GM23338 (cell line): ENCODE measurements at regions not wholly inside any gene's neighbourhood (a gene's known extent, or its start where the extent isn't known, plus 50 kb on each side); places are given as distances from the start of the nearest gene placed in this dataset.

Experiments used
- ATAC-seq: fragments of 200-7000 bp; cut with Tn5 transposase; 3 replicates; pipeline ENCODE4 v1.9.1; 2020
- DNase-seq: peaks from one replicate; pipeline ENCODE4 v3.0.0-alpha.2; 2015; ENCODE audit warnings: low spot score
- H2AFZ ChIP-seq: fragments of 200-600 bp; sonication (generic); 2 replicates; pipeline ENCODE4 v1.8.0; 2016; ENCODE audit warnings: antibody characterized with exemption, mild to moderate bottlenecking, moderate library complexity
- H3F3A ChIP-seq: fragments of 200-600 bp; sonication (generic); replicated peaks from 2 replicates; pipeline ENCODE4 v1.8.0; 2017; ENCODE audit warnings: antibody characterized with exemption, mixed run types, low read depth
- H3K27ac ChIP-seq: fragments of 200-600 bp; sonication (generic); 2 replicates; pipeline ENCODE4 v1.6.1; 2016; ENCODE audit warnings: low read depth
- H3K27me3 ChIP-seq: fragments of 200-600 bp; sonication (generic); 2 replicates; pipeline ENCODE4 v1.8.0; 2016; ENCODE audit warnings: mild to moderate bottlenecking, mixed run types, moderate library complexity; ENCODE audit not compliant: insufficient read depth
- H3K36me3 ChIP-seq: fragments of 200-600 bp; sonication (generic); 2 replicates; pipeline ENCODE4 v1.8.0; 2016; ENCODE audit warnings: mild to moderate bottlenecking; ENCODE audit not compliant: insufficient read depth
- H3K4me1 ChIP-seq: fragments of 200-600 bp; sonication (generic); 2 replicates; pipeline ENCODE4 v1.8.0; 2016; ENCODE audit warnings: mild to moderate bottlenecking, moderate library complexity; ENCODE audit not compliant: insufficient read depth
- H3K4me2 ChIP-seq: fragments of 200-600 bp; sonication (generic); 2 replicates; pipeline ENCODE4 v1.7.1; 2017; ENCODE audit warnings: mixed run types
- H3K4me3 ChIP-seq: fragments of 200-600 bp; sonication (generic); 2 replicates; pipeline ENCODE4 v1.6.1; 2016; ENCODE audit warnings: mixed run types
- H3K79me2 ChIP-seq: fragments of 200-600 bp; sonication (generic); replicated peaks from 2 replicates; pipeline ENCODE4 v1.8.0; 2017; ENCODE audit warnings: mild to moderate bottlenecking; ENCODE audit not compliant: insufficient read depth
- H3K9me2 ChIP-seq: fragments of 200-600 bp; sonication (generic); 2 replicates; pipeline ENCODE4 v1.8.0; 2017; ENCODE audit not compliant: insufficient read depth
- H4K20me1 ChIP-seq: fragments of 200-600 bp; sonication (generic); replicated peaks from 2 replicates; pipeline ENCODE4 v1.8.0; 2017; ENCODE audit warnings: mild to moderate bottlenecking; ENCODE audit not compliant: insufficient read depth
- H3K27ac Mint-ChIP-seq: 2 replicates; pipeline ENCODE4 v1.8.0; 2020; ENCODE audit warnings: inconsistent platforms, mild to moderate bottlenecking, moderate library complexity, mixed read lengths
- H3K27me3 Mint-ChIP-seq: 3 replicates; pipeline ENCODE4 v1.8.0; 2022; ENCODE audit warnings: low read depth, mild to moderate bottlenecking, moderate library complexity, mixed read lengths, inconsistent platforms; ENCODE audit not compliant: insufficient read depth, poor library complexity
- H3K36me3 Mint-ChIP-seq: 3 replicates; pipeline ENCODE4 v1.8.0; 2021; ENCODE audit warnings: low read depth, mild to moderate bottlenecking, inconsistent platforms, moderate library complexity, mixed read lengths
- H3K4me1 Mint-ChIP-seq: 3 replicates; pipeline ENCODE4 v1.8.0; 2020; ENCODE audit warnings: mild to moderate bottlenecking, inconsistent platforms, mixed read lengths
- H3K4me3 Mint-ChIP-seq: 3 replicates; pipeline ENCODE4 v1.8.0; 2021; ENCODE audit warnings: moderate library complexity, mild to moderate bottlenecking, inconsistent platforms, mixed read lengths
- H3K9me3 Mint-ChIP-seq: 3 replicates; pipeline ENCODE4 v1.8.0; 2020; ENCODE audit warnings: moderate library complexity, mild to moderate bottlenecking, inconsistent platforms, mixed read lengths
- CREB1 ChIP-seq: fragments of 250-450 bp; sonication (Bioruptor Pico); IDR thresholded peaks from 2 replicates; pipeline ENCODE4 v1.5.0; 2020; ENCODE audit warnings: low read depth, mild to moderate bottlenecking, moderate library complexity
- ETS1 ChIP-seq: IDR thresholded peaks from 2 replicates; pipeline ENCODE4 v1.6.1; 2016; ENCODE audit warnings: antibody characterized with exemption
- EZH2 ChIP-seq: fragments of 200-600 bp; sonication (generic); IDR thresholded peaks from one replicate; pipeline ENCODE4 v1.8.0; 2017; ENCODE audit warnings: antibody characterized with exemption, mild to moderate bottlenecking, low read depth; ENCODE audit not compliant: unreplicated experiment
- EZH2phosphoT487 ChIP-seq: fragments of 200-600 bp; sonication (generic); IDR thresholded peaks from one replicate; pipeline ENCODE4 v1.8.1; 2018; ENCODE audit warnings: antibody characterized with exemption; ENCODE audit not compliant: unreplicated experiment
- JUNB ChIP-seq: IDR thresholded peaks from one replicate; pipeline ENCODE4 v1.6.1; 2016; ENCODE audit warnings: antibody characterized with exemption; ENCODE audit not compliant: unreplicated experiment
- NANOG ChIP-seq: IDR thresholded peaks from 2 replicates; pipeline ENCODE4 v1.6.1; 2016; ENCODE audit warnings: antibody characterized with exemption, borderline replicate concordance
- POLR2AphosphoS5 ChIP-seq: IDR thresholded peaks from 2 replicates; pipeline ENCODE4 v1.6.1; 2016; ENCODE audit warnings: antibody characterized with exemption, low read depth
- REST ChIP-seq: IDR thresholded peaks from one replicate; pipeline ENCODE4 v1.6.1; 2018; ENCODE audit warnings: antibody characterized with exemption; ENCODE audit not compliant: unreplicated experiment
- STAT1 ChIP-seq: IDR thresholded peaks from one replicate; pipeline ENCODE4 v1.6.1; 2016; ENCODE audit warnings: antibody characterized with exemption; ENCODE audit not compliant: unreplicated experiment
- ZNF114 ChIP-seq: fragments of 250-450 bp; sonication (Bioruptor Pico); IDR thresholded peaks from 2 replicates; pipeline ENCODE4 v1.5.0; 2020; ENCODE audit warnings: mild to moderate bottlenecking, moderate library complexity
- ZNF462 ChIP-seq: fragments of 250-450 bp; sonication (Bioruptor Pico); IDR thresholded peaks from 2 replicates; pipeline ENCODE4 v1.5.0; 2020; ENCODE audit warnings: mild to moderate bottlenecking, moderate library complexity

- no peak for TF ChIP-seq ETS1
- no peak for TF ChIP-seq POLR2AphosphoS5
- TF ChIP-seq STAT1 = no peak
- no peak for TF ChIP-seq EZH2phosphoT487
- TF ChIP-seq NANOG = no peak
These were observed 293.3 kb downstream of the METTL15 start (continued) for GRCh38 chr11:28401446-28401845.

GRCh38 chr11:28400331-28401100, 292.3 kb downstream of the METTL15 start:
- no peak for DNase-seq
- H3K4me1 Mint-ChIP-seq = no peaks in the 10 kb centered on the region
- no peaks in the 10 kb centered on the region for H3K9me3 Mint-ChIP-seq
- Histone ChIP-seq H4K20me1 (no peaks in the 10 kb centered on the region), H3K27ac (no peak overlapping the region), H2AFZ (no peak overlapping the region), H3K4me3 (no peak overlapping the region), H3K4me1 (no peaks in the 10 kb centered on the region), H3K79me2 (no peaks in the 10 kb centered on the region), H3K27me3 (no peaks in the 10 kb centered on the region), H3K4me2 (no peak overlapping the region), H3F3A (no peaks in the 10 kb centered on the region), H3K9me2 (no peaks in the 10 kb centered on the region), H3K36me3 (no peaks in the 10 kb centered on the region)
- no peak overlapping the region for H3K27ac Mint-ChIP-seq
- no peak for ATAC-seq
- TF ChIP-seq NANOG (no peak), JUNB (no peak), EZH2 (no peak), CREB1 (CRISPR knock-in tag) (no peak), REST (no peak), EZH2phosphoT487 (no peak), ZNF114 (CRISPR knock-in tag) (no peak), POLR2AphosphoS5 (no peak), ZNF462 (CRISPR knock-in tag) (no peak)
- no peaks in the 10 kb centered on the region for H3K36me3 Mint-ChIP-seq
- H3K27me3 Mint-ChIP-seq = peaks cover 2% of the 10 kb centered on the region
- H3K4me3 Mint-ChIP-seq = no peak overlapping the region
